ENCODE measurements at regions not wholly inside any gene's neighbourhood (a gene's known extent, or its start where the extent isn't known, plus 50 kb on each side); places are given as distances from the start of the nearest gene placed in this dataset.

- DNase-seq: no peak
- Histone ChIP-seq H3K36me3 (ENCODE audit: control insufficient read depth in 4 of 4, insufficient read depth in 4 of 4, low read length in 4 of 4) (no peaks in the 10 kb centered on the region), H3K4me1 (ENCODE audit: control insufficient read depth in 5 of 5, insufficient read depth in 5 of 5, low read length in 5 of 5) (no peaks in the 10 kb centered on the region), H3K9ac (ENCODE audit: insufficient read depth in 1 of 2, low read length in 2 of 2) (no peak overlapping the region), H3K9me3 (ENCODE audit: control insufficient read depth in 4 of 4, insufficient read depth in 3 of 4, low read length in 3 of 4) (peaks cover 0 to 14% (median 5%) of the 10 kb centered on the region in 4 donors), H3K27me3 (ENCODE audit: control insufficient read depth in 3 of 3, insufficient read depth in 3 of 3, low read length in 2 of 3) (no peaks in the 10 kb centered on the region), H3K27ac (ENCODE audit: low read depth in 1 of 2, low read length in 1 of 2) (no peak overlapping the region), H3K4me3 (no peak overlapping the region)
- no peak for ATAC-seq (ENCODE audit: insufficient read depth, low FRiP score)
- 90 to 94% methylated on average over 8 of the region's 8 CpGs for WGBS, 2 donors
- no peak for TF ChIP-seq CTCF (IDR thresholded peaks at IDR 0.05; ENCODE audit: control extremely low read depth, extremely low read depth)
Measured at GRCh38 chr9:107858260-107858659, 368.7 kb upstream of the KLF4 start.

DNA sequence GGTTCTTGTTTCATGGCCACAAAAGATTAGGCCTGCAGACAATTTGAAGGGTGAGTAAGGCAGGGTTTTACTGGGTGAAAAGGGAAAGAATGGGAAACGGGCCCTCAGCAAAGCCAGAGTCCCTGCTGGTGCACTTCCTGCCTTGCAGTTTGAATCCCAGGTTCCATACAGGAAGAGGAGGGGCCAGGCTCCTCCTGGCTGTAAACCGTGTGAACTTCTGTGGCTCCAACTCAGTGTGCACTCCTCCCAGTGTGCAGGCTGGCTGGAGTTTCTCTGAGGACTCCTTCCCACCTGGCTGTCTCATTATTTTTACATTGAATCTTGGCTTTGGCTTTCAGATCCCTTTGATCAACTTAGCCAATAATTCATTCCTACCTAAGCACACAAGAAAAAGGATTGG, 367.1 kb upstream of the KLF4 start:
- Histone ChIP-seq H3K9me3 (ENCODE audit: control insufficient read depth in 4 of 4, insufficient read depth in 3 of 4, low read length in 3 of 4) (peaks cover 0 to 14% (median 5%) of the 10 kb centered on the region in 4 donors), H3K36me3 (ENCODE audit: control insufficient read depth in 4 of 4, insufficient read depth in 4 of 4, low read length in 4 of 4) (no peaks in the 10 kb centered on the region), H3K4me1 (ENCODE audit: control insufficient read depth in 5 of 5, insufficient read depth in 5 of 5, low read length in 5 of 5) (no peaks in the 10 kb centered on the region), H3K27me3 (ENCODE audit: control insufficient read depth in 3 of 3, insufficient read depth in 3 of 3, low read length in 2 of 3) (no peaks in the 10 kb centered on the region), H3K4me3 (no peak overlapping the region), H3K27ac (ENCODE audit: low read depth in 1 of 2, low read length in 1 of 2) (no peak overlapping the region), H3K9ac (ENCODE audit: insufficient read depth in 1 of 2, low read length in 2 of 2) (no peak overlapping the region)
- no peak for DNase-seq
- 59 to 66% methylated on average over 2 of the region's 2 CpGs for WGBS, 2 donors
- TF ChIP-seq CTCF (IDR thresholded peaks at IDR 0.05; ENCODE audit: control extremely low read depth, extremely low read depth): no peak
- no peak for ATAC-seq (ENCODE audit: insufficient read depth, low FRiP score)

- DNase-seq (no peak), ATAC-seq (ENCODE audit: insufficient read depth, low FRiP score) (no peak)
- peaks cover 0 to 14% (median 5%) of the 10 kb centered on the region in 4 donors for H3K9me3 ChIP-seq (ENCODE audit: control insufficient read depth in 4 of 4, insufficient read depth in 3 of 4, low read length in 3 of 4)
- no peak overlapping the region for H3K27ac ChIP-seq (ENCODE audit: low read depth in 1 of 2, low read length in 1 of 2)
- no peaks in the 10 kb centered on the region for H3K36me3 ChIP-seq (ENCODE audit: control insufficient read depth in 4 of 4, insufficient read depth in 4 of 4, low read length in 4 of 4)
- no peak overlapping the region for H3K4me3 ChIP-seq
- TF ChIP-seq CTCF (IDR thresholded peaks at IDR 0.05; ENCODE audit: control extremely low read depth, extremely low read depth): no peak
- H3K27me3 ChIP-seq (ENCODE audit: control insufficient read depth in 3 of 3, insufficient read depth in 3 of 3, low read length in 2 of 3): no peaks in the 10 kb centered on the region
- no peaks in the 10 kb centered on the region for H3K4me1 ChIP-seq (ENCODE audit: control insufficient read depth in 5 of 5, insufficient read depth in 5 of 5, low read length in 5 of 5)
- no peak overlapping the region for H3K9ac ChIP-seq (ENCODE audit: insufficient read depth in 1 of 2, low read length in 2 of 2)
- WGBS, 2 donors: 98 to 100% methylated on average over 1 of the region's 1 CpG
Measured at GRCh38 chr9:107855164-107855563, 365.6 kb upstream of the KLF4 start.

- H3K27me3 ChIP-seq (ENCODE audit: control insufficient read depth in 3 of 3, insufficient read depth in 3 of 3, low read length in 2 of 3): no peaks in the 10 kb centered on the region
- no peak overlapping the region for H3K9ac ChIP-seq (ENCODE audit: insufficient read depth in 1 of 2, low read length in 2 of 2)
- no peak overlapping the region for H3K27ac ChIP-seq (ENCODE audit: low read depth in 1 of 2, low read length in 1 of 2)
- 81 to 94% methylated on average over 6 of the region's 6 CpGs for whole genome bisulfite sequencing, 2 donors
- no peak for TF ChIP-seq CTCF (IDR thresholded peaks at IDR 0.05; ENCODE audit: control extremely low read depth, extremely low read depth)
- H3K36me3 ChIP-seq (ENCODE audit: control insufficient read depth in 4 of 4, insufficient read depth in 4 of 4, low read length in 4 of 4): no peaks in the 10 kb centered on the region
- ATAC-seq (ENCODE audit: insufficient read depth, low FRiP score) (no peak), DNase-seq (no peak)
- H3K4me3 ChIP-seq: no peak overlapping the region
- peaks cover 0 to 12% (median 5%) of the 10 kb centered on the region in 4 donors for H3K9me3 ChIP-seq (ENCODE audit: control insufficient read depth in 4 of 4, insufficient read depth in 3 of 4, low read length in 3 of 4)
- H3K4me1 ChIP-seq (ENCODE audit: control insufficient read depth in 5 of 5, insufficient read depth in 5 of 5, low read length in 5 of 5): peaks cover 0 to 1% (median 0%) of the 10 kb centered on the region in 5 donors
Measured at GRCh38 chr9:107853461-107853860, 363.9 kb upstream of the KLF4 start.
